Sigmoid colon (tissue), 6 donors: ENCODE measurements at regions not wholly inside any gene's neighbourhood (a gene's known extent, or its start where the extent isn't known, plus 50 kb on each side); places are given as distances from the start of the nearest gene placed in this dataset.

Source experiments
- DNase-seq: peaks from one replicate; pipeline ENCODE4 v3.0.0-alpha.2; 2019
- H3K27ac ChIP-seq, 4 donors: fragments of 200-600 bp; sonication (generic); one replicate each; pipeline ENCODE4 v1.5.1; 2016 to 2019; ENCODE audit warnings: mild to moderate bottlenecking in 1 of 4
- H3K27me3 ChIP-seq, 3 donors: fragments of 200-600 bp; sonication (generic); one replicate each; pipeline ENCODE4 v1.5.1; 2019; ENCODE audit warnings: mild to moderate bottlenecking in 1 of 3
- H3K36me3 ChIP-seq, 4 donors: fragments of 200-600 bp; sonication (generic); one replicate each; pipeline ENCODE4 v1.5.1; 2016 to 2019
- H3K4me1 ChIP-seq, 4 donors: fragments of 200-600 bp; sonication (generic); one replicate each; pipeline ENCODE4 v1.5.1; 2017 to 2019
- H3K4me3 ChIP-seq, 4 donors: fragments of 200-600 bp; sonication (generic); one replicate each; pipeline ENCODE4 v1.5.1; 2017 to 2019; ENCODE audit warnings: mild to moderate bottlenecking in 2 of 4, moderate library complexity in 1 of 4
- H3K9me3 ChIP-seq, 4 donors: fragments of 200-600 bp in 3 of 4; sonication (generic) in 3 of 4; one replicate each; pipeline versions ENCODE4 v1.5.1 to v1.6.1; 2013 to 2019
- CTCF ChIP-seq, 4 experiments: fragments of 450-650 bp in 3 of 4; fragments of 200-600 bp in 1 of 4; IDR thresholded peaks; one replicate each; pipeline ENCODE4 v1.5.1; 2016 to 2019; ENCODE audit warnings: antibody characterized with exemption in 4 of 4, mild to moderate bottlenecking in 3 of 4, moderate library complexity in 2 of 4
- EP300 ChIP-seq, 4 donors: sonication (generic); formaldehyde crosslinking; IDR thresholded peaks; one replicate each; pipeline ENCODE4 v1.6.1; 2017; ENCODE audit warnings: antibody characterized with exemption in 4 of 4
- POLR2A ChIP-seq, 2 donors: fragments of 450-650 bp; IDR thresholded peaks; one replicate each; pipeline ENCODE4 v1.6.1; 2016; ENCODE audit warnings: antibody characterized with exemption in 2 of 2, mild to moderate bottlenecking in 2 of 2, moderate library complexity in 2 of 2
- POLR2AphosphoS5 ChIP-seq, 4 donors: sonication (generic); formaldehyde crosslinking; IDR thresholded peaks; one replicate each; pipeline ENCODE4 v1.6.1; 2017; ENCODE audit warnings: antibody characterized with exemption in 4 of 4
- WGBS, 2 donors: extraction: QIAGEN DNeasy Blood & Tissue Kit; methylation state at CpG; one replicate each; pipeline ENCODE4 v1.1.7; 2013; 5-methylcytosine and 5-hydroxymethylcytosine counted together
- intact Hi-C: fragments of 100-400 bp; cut with DNase I; formaldehyde crosslinking; loops from one replicate; pipeline ENCODE4 v1.15.1; 2023
- donor health status: healthy with polysubstance abuse.
- donor health status: healthy.

DNA sequence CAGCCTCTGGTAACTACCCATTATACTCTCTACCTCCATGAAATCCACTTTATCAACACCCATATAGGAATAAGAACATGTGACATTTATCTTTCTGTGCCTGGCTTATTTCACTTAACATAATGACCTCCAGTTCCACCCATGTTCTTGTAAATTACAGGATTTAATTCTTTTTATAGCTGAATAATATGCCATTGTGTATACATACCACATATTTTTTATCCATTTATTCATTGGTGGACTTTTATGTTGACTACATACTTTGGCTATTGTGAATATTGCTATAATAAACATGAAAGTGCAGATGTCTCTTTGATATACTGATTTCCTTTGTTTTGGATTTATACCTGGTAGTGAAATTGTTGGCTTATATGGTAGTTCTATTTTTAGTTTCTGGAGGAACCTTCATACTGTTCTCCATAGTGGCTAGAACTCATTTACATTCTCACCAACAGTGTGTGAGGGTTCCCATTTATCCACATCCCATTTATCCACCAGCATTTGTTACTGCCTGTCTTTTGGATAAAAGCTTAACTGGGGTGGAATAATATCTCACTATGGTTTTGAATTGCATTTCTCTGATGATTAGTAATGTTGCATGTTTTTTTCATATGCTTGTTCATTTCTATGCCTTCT is 473.4 kb downstream of the TBL1XR1 start:
- Histone ChIP-seq H3K27me3 (no peaks in the 10 kb centered on the region), H3K36me3 (no peaks in the 10 kb centered on the region), H3K27ac (peak overlapping the region in 1 of 4 donors; percentile 20), H3K4me1 (peaks cover 0 to 9% (median 3%) of the 10 kb centered on the region in 4 donors), H3K4me3 (no peak overlapping the region), H3K9me3 (no peaks in the 10 kb centered on the region)
- DNase-seq = no peak
- intact Hi-C loops = no loop called here
- TF ChIP-seq POLR2AphosphoS5 (IDR thresholded peaks at IDR 0.05) = peak in 3 of 4 donors; percentile 44 to 51 (median 49)
- no peak for TF ChIP-seq EP300 (IDR thresholded peaks at IDR 0.05)
- no peak for TF ChIP-seq CTCF (IDR thresholded peaks at IDR 0.05)
- no peak for TF ChIP-seq POLR2A (IDR thresholded peaks at IDR 0.05)

DNA sequence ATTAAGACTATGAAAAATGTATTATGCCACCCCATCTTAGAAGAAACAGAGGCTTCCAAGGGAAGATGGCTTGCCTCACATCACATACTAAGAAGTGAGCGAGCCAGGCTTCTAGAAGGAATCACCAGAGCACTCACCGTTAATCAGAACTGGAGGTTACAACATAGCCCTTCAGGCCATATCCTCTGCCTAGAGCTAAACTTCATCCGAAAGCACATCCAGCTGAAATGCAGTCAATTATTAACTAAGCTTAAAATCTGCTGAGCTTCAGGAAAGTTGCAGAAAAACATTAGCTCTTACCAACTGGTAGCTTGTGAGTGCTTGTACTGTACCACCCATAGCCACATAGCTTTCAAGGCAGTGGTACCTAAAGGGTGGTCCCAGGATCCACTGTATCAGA is 483.2 kb downstream of the TBL1XR1 start:
- DNase-seq = no peak
- WGBS, 2 donors = 20 to 68% methylated on average over 3 of the region's 3 CpGs
- no peak for TF ChIP-seq EP300 (IDR thresholded peaks at IDR 0.05)
- TF ChIP-seq POLR2A (IDR thresholded peaks at IDR 0.05) = no peak
- TF ChIP-seq CTCF (IDR thresholded peaks at IDR 0.05) = no peak
- TF ChIP-seq POLR2AphosphoS5 (IDR thresholded peaks at IDR 0.05) = no peak
- intact Hi-C loops = no loop called here
- Histone ChIP-seq H3K27ac (no peak overlapping the region), H3K4me3 (no peak overlapping the region), H3K4me1 (peaks cover 0 to 10% (median 4%) of the 10 kb centered on the region in 4 donors), H3K9me3 (no peaks in the 10 kb centered on the region), H3K36me3 (no peaks in the 10 kb centered on the region), H3K27me3 (no peaks in the 10 kb centered on the region)

GRCh38 chr3:176712191-176712590 is 485.1 kb downstream of the TBL1XR1 start:
- no peak for DNase-seq
- no peaks in the 10 kb centered on the region for H3K9me3 ChIP-seq
- peaks cover 0 to 10% (median 4%) of the 10 kb centered on the region in 4 donors for H3K4me1 ChIP-seq
- no peaks in the 10 kb centered on the region for H3K27me3 ChIP-seq
- WGBS, 2 donors = 63 to 73% methylated on average over 2 of the region's 2 CpGs
- no peaks in the 10 kb centered on the region for H3K36me3 ChIP-seq
- TF ChIP-seq POLR2A (IDR thresholded peaks at IDR 0.05) (no peak), CTCF (IDR thresholded peaks at IDR 0.05) (no peak), EP300 (IDR thresholded peaks at IDR 0.05) (no peak), POLR2AphosphoS5 (IDR thresholded peaks at IDR 0.05) (no peak)
- H3K27ac ChIP-seq = no peak overlapping the region
- no peak overlapping the region for H3K4me3 ChIP-seq
- intact Hi-C loops = no loop called here

DNA sequence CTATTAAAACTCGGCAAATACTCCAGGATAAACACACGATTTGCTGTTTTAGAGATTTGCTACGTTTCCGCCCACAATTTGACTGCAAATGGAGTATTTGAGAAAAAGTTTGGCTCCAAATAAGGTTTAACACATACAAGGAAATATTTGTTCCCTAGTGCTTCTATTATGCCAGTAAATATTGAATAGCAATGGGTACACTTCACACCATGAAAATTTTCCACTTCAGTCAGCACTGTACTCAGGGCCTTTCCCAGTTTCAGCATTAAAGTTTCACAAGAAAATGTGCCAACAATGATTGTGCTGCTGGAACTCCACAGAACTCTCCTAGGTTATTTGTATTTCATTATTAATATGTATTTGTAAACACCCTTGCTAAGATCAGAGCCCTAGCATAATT is 498.0 kb downstream of the TBL1XR1 start:
- intact Hi-C loops = no loop called here
- no peak overlapping the region for H3K4me3 ChIP-seq
- 64 to 66% methylated on average over 4 of the region's 4 CpGs for WGBS, 2 donors

More for the DNA sequence above, 498.0 kb downstream of the TBL1XR1 start:
- no peak for TF ChIP-seq POLR2AphosphoS5 (IDR thresholded peaks at IDR 0.05)
- TF ChIP-seq EP300 (IDR thresholded peaks at IDR 0.05) = no peak
- no peak for TF ChIP-seq POLR2A (IDR thresholded peaks at IDR 0.05)
- TF ChIP-seq CTCF (IDR thresholded peaks at IDR 0.05) = no peak
- Histone ChIP-seq H3K27ac (no peak overlapping the region), H3K27me3 (no peaks in the 10 kb centered on the region), H3K9me3 (no peaks in the 10 kb centered on the region), H3K36me3 (no peaks in the 10 kb centered on the region), H3K4me1 (no peaks in the 10 kb centered on the region)
- no peak for DNase-seq
